SK-N-SH treated with all-trans-retinoic acid at 6 μM for 48 hours (cell line): ENCODE measurements at regions not wholly inside any gene's neighbourhood (a gene's known extent, or its start where the extent isn't known, plus 50 kb on each side); places are given as distances from the start of the nearest gene placed in this dataset.

Source experiments
- ATAC-seq: fragments of 200-7000 bp; cut with Tn5 transposase; 3 replicates; pipeline ENCODE4 v1.9.1; 2020; ENCODE audit warnings: mild to moderate bottlenecking, moderate library complexity
- ARNTL ChIP-seq: fragments of 450-650 bp; formaldehyde crosslinking; IDR thresholded peaks from 2 replicates; pipeline ENCODE4 v1.5.0; 2020; ENCODE audit warnings: low read depth, mild to moderate bottlenecking, moderate library complexity, borderline replicate concordance
- CREB5 ChIP-seq: fragments of 250-450 bp; sonication (Bioruptor Pico); IDR thresholded peaks from 2 replicates; pipeline ENCODE4 v1.5.1; 2020; ENCODE audit warnings: low read depth, mild to moderate bottlenecking, moderate library complexity
- CSRNP3 ChIP-seq: fragments of 250-450 bp; sonication (Bioruptor Pico); IDR thresholded peaks from 2 replicates; pipeline ENCODE4 v1.5.1; 2021; ENCODE audit warnings: mild to moderate bottlenecking, moderate library complexity
- ESRRG ChIP-seq: fragments of 250-450 bp; sonication (Bioruptor Pico); IDR thresholded peaks from 2 replicates; pipeline ENCODE4 v1.6.1; 2021; ENCODE audit warnings: mild to moderate bottlenecking
- GLIS3 ChIP-seq: fragments of 250-450 bp; sonication (Bioruptor Pico); IDR thresholded peaks from 2 replicates; pipeline ENCODE4 v1.5.0; 2020; ENCODE audit warnings: mild to moderate bottlenecking, moderate library complexity
- ISL1 ChIP-seq: fragments of 250-450 bp; sonication (Bioruptor Pico); IDR thresholded peaks from 2 replicates; pipeline ENCODE4 v2.1.2; 2022; ENCODE audit warnings: mild to moderate bottlenecking, moderate library complexity
- OSR1 ChIP-seq: fragments of 250-450 bp; sonication (Bioruptor Pico); IDR thresholded peaks from 2 replicates; pipeline ENCODE4 v1.8.0; 2022; ENCODE audit warnings: moderate library complexity, mild to moderate bottlenecking, inconsistent platforms
- PATZ1 ChIP-seq: fragments of 250-450 bp; sonication (Bioruptor Pico); IDR thresholded peaks from 2 replicates; pipeline ENCODE4 v1.8.0; 2020; ENCODE audit warnings: mild to moderate bottlenecking, moderate library complexity, borderline replicate concordance
- POU6F1 ChIP-seq: fragments of 250-450 bp; sonication (Bioruptor Pico); IDR thresholded peaks from 2 replicates; pipeline ENCODE4 v1.8.0; 2021; ENCODE audit warnings: low read depth, mild to moderate bottlenecking, moderate library complexity, borderline replicate concordance
- PPARA ChIP-seq: fragments of 250-450 bp; sonication (Bioruptor Pico); IDR thresholded peaks from 2 replicates; pipeline ENCODE4 v1.5.0; 2020; ENCODE audit warnings: mild to moderate bottlenecking, borderline replicate concordance
- RARB ChIP-seq: fragments of 250-450 bp; sonication (Bioruptor Pico); IDR thresholded peaks from 2 replicates; pipeline ENCODE4 v1.8.0; 2021; ENCODE audit warnings: mild to moderate bottlenecking, moderate library complexity
- SNAI2 ChIP-seq: fragments of 250-450 bp; sonication (Bioruptor Pico); IDR thresholded peaks from 2 replicates; pipeline ENCODE4 v1.5.0; 2020; ENCODE audit warnings: mild to moderate bottlenecking, moderate library complexity
- TCF4 ChIP-seq: fragments of 250-450 bp; sonication (Bioruptor Pico); IDR thresholded peaks from 2 replicates; pipeline ENCODE4 v1.8.0; 2021; ENCODE audit warnings: mild to moderate bottlenecking, moderate library complexity, borderline replicate concordance
- TOX ChIP-seq: fragments of 250-450 bp; sonication (Bioruptor Pico); IDR thresholded peaks from 2 replicates; pipeline ENCODE4 v1.8.0; 2021; ENCODE audit warnings: mild to moderate bottlenecking, moderate library complexity, borderline replicate concordance
- TSHZ2 ChIP-seq: fragments of 250-450 bp; sonication (Bioruptor Pico); IDR thresholded peaks from 2 replicates; pipeline ENCODE4 v1.5.0; 2020; ENCODE audit warnings: mild to moderate bottlenecking, moderate library complexity
- ZC3H10 ChIP-seq: fragments of 250-450 bp; sonication (Bioruptor Pico); IDR thresholded peaks from 2 replicates; pipeline ENCODE4 v1.5.1; 2021; ENCODE audit warnings: mild to moderate bottlenecking, moderate library complexity
- ZFP3 ChIP-seq: fragments of 250-450 bp; sonication (Bioruptor Pico); IDR thresholded peaks from 2 replicates; pipeline ENCODE4 v1.5.0; 2020; ENCODE audit warnings: mild to moderate bottlenecking, moderate library complexity
- ZFP30 ChIP-seq: fragments of 450-650 bp; formaldehyde crosslinking; IDR thresholded peaks from 2 replicates; pipeline ENCODE4 v1.5.0; 2022; ENCODE audit warnings: mild to moderate bottlenecking, moderate library complexity
- ZNF565 ChIP-seq: fragments of 450-650 bp; formaldehyde crosslinking; conservative IDR thresholded peaks from 2 replicates; pipeline ENCODE4 v1.5.0; 2020; ENCODE audit warnings: low read depth, mild to moderate bottlenecking, moderate library complexity
- ZNF70 ChIP-seq: fragments of 450-650 bp; formaldehyde crosslinking; IDR thresholded peaks from 2 replicates; pipeline ENCODE4 v1.5.0; 2020; ENCODE audit warnings: mild to moderate bottlenecking, moderate library complexity
- ZNF8 ChIP-seq: fragments of 450-650 bp; formaldehyde crosslinking; IDR thresholded peaks from 2 replicates; pipeline ENCODE4 v1.5.0; 2020; ENCODE audit warnings: mild to moderate bottlenecking, moderate library complexity

- TF ChIP-seq CREB5 (CRISPR knock-in tag) (no peak), ZNF8 (CRISPR knock-in tag) (no peak), SNAI2 (no peak), ZFP3 (CRISPR knock-in tag) (no peak), ZFP30 (no peak), ESRRG (CRISPR knock-in tag) (no peak), ZC3H10 (CRISPR knock-in tag) (no peak)
- TF ChIP-seq, all 23 proteins: peak for 0
- ATAC-seq = no peak
These were observed 439.6 kb downstream of the TTLL7 start for GRCh38 chr1:83559129-83559840.

GRCh38 chr1:83555871-83556270 is 443.1 kb downstream of the TTLL7 start:
- TF ChIP-seq RARB (CRISPR knock-in tag) (no peak), ESRRG (CRISPR knock-in tag) (no peak), OSR1 (CRISPR knock-in tag) (no peak), ISL1 (no peak), ARNTL (no peak), SNAI2 (no peak), TCF4 (CRISPR knock-in tag) (no peak), TOX (no peak), ZNF8 (CRISPR knock-in tag) (no peak), PPARA (CRISPR knock-in tag) (no peak), ZNF70 (CRISPR knock-in tag) (no peak), PATZ1 (CRISPR knock-in tag) (no peak)
- ATAC-seq = no peak; the same call in 2 of the 3 replicates

- no peak for ATAC-seq
- TF ChIP-seq POU6F1 (CRISPR knock-in tag) (no peak), GLIS3 (CRISPR knock-in tag) (no peak), ZNF565 (CRISPR knock-in tag) (no peak), CSRNP3 (no peak), ARNTL (no peak), ZFP30 (no peak), TOX (no peak), ZNF70 (CRISPR knock-in tag) (no peak), PATZ1 (CRISPR knock-in tag) (no peak), CREB5 (CRISPR knock-in tag) (no peak), PPARA (CRISPR knock-in tag) (no peak), ZNF8 (CRISPR knock-in tag) (no peak), TSHZ2 (no peak), ZC3H10 (CRISPR knock-in tag) (no peak), OSR1 (CRISPR knock-in tag) (no peak), TCF4 (CRISPR knock-in tag) (no peak)
These were observed 444.8 kb downstream of the TTLL7 start for GRCh38 chr1:83554174-83554573.
